ENCODE measurements at regions not wholly inside any gene's neighbourhood (a gene's known extent, or its start where the extent isn't known, plus 50 kb on each side); places are given as distances from the start of the nearest gene placed in this dataset.
"Not testable (repeated sequence)": the region's sequence is repeated elsewhere in the genome, so short reads cannot be mapped to it uniquely, and the experiment has no call there.

DNA sequence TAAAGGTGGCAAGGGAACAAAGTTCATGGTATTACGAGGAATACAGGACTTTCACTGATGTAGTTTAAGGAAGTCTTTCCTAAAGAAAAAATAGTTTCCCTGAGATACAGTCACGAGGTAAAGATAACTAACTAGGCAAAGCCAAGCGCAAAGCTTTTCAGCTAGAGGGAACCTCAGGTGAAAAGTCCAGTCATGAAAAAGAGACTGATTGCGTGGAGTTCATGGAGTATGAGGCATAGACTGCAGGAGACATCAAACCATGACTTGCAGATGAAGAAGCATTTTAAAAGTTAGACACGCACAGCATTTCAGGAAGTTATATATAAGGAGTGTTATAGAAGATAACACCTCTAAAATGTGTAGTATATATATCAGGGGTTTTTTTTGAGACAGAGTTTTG, 205.6 kb upstream of the ZNF184 start:
- DNase-seq = no peak

- DNase-seq = no peak
These were observed 202.0 kb upstream of the ZNF184 start for GRCh38 chr6:27674882-27675281.

DNA sequence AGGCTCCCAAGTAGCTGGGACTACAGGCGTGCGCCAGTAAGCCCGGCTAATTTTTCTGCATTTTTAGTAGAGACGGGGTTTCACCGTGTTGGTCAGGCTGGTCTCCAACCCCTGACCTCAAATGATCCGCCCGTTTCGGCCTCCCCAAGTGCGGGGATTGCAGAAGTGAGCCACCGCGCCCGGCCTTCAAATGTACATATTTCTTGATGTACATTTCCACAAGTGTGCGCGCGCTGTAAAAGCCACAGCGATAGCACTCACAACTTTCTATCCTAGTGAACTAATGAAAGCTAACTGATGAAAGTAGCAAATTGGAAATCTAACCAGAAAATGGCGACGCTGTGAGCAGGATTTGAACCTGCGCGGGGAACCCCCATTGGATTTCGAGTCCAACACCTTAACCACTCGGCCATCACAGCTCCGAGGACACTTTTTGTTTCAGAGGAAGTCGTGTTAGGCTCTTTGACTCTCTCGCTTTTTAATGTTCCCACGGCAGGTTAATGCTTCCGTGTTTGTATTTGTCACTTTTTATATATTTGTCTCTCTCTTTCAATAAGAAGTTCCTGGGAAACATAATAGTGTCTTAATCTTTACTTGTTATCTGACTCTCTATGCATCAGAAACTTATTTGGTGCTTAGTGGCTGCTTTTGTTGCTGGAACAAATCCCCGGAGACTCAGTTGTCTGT, 199.4 kb upstream of the ZNF184 start:
- no peak for DNase-seq

DNA sequence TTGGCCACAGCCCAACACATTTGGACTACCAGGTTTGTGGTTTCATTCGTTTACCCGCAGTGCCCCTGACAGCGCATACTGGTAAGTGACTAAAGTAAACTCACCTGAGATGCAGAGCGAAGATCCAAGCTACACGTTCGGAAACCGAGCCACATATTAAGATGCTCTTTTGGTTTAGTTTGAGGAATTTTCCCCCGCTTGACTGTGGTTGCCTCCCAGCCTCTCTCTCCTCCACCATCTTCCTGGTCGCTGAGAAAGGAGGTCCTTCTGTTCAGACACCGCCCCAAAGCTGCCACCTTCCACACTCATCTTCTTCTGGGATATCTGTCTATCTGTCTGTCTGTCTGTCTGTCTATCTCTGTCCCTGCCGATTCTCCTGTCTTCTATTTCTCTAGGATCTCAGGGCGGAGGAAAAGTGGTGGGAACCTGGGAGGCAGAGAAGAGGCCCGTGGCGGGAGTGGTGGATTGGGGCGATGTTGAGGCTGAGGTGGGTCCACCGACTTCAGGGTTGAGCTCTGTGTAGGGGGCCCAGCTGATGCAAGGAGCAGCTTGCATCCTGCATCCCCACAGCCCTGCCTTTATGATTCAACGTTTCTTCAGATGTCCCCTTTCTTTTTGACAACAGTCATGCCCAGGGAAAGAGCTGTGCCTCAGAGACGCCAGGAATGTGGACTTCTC, 196.9 kb upstream of the ZNF184 start:
- no peak for DNase-seq

DNA sequence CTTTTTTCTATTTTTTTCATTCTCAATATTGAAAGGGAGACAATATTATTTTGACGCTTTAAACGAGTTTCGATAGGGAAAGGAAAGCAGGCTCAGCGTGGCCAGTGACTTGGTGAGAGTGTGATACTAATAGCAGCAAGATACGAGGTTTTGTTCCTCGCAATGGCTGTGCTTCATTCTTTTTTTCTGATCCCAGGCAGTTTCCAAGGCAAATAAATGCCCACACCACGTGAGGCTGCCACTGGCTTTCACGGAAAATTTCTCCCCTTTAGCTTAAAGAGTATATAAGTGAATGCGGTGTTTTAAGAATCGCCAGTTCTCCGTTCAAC, 196.4 kb upstream of the ZNF184 start:
- no peak for DNase-seq

DNA sequence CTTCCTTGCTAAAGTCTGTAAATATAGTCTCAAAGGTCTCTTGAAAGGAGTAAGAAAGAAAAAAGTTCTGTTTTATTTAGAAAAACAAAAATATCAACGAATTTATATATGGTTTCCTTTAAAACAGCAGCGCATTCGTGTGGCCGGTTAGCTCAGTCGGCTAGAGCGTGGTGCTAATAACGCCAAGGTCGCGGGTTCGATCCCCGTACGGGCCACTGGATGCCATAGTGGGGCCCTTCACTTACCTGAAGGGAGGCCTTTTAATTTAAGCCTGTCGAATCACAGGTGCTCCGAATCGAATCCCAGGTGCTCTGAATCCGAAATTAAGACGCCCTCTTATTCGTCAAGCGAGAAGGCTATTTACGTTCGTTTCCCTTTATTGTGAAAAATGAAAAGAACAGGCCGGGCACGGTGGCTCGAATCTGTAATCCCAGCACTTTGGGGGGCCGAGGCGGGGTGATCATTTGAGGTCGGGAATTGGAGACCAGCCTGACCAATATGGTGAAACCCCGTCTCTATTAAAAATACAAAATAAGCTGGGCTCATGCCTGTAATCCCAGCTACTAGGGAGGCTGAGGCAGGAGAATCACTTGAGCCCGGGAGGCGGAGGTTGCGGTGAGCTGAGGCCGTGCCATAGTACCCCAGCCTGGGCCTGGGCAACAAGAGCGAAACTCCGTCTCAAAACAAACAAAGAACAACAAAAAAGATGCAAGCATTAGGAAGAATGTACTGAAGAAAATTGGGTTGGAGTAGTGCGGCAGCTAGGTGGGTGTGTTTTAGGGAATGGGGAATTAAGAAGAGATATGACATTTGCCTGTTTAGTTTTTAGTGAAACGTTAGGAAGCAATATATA, 195.8 kb upstream of the ZNF184 start:
- DNase-seq = no peak

DNA sequence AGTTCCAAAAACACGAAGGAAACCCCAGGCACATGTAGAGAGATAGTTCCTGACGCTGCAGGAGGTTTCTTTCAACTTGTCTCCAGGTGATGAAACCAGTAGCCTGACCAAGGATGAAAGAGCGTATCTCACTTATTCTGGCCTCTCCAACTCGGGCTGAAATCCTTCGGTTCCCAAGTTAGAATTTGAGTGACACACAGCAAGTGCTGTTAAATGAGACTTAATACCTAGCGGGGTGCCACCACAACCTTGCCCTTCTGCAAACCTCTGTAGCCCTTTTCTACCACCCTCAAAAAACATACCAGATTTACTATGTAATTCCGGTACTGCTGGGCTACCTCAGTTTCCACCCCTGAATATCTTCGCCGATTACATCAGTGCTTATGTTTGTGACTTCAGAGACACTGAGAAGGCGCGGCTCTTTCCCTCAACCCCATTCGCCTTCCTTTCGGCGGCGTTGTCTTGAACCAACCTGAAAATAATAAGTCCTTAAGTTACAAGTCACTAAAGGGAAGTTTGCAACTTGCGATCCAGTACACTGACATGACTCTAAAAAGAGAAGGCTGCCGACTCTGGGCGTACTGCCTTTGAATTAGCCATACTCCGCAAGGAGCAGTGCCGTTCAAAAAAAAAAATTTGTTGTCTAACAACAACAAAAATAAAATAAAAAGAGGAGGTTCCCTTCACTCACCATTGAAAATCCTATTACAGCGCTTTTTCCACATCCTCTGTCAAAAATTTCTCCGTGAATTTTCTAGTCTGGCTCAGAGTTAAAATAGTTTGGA, 194.9 kb upstream of the ZNF184 start:
- DNase-seq = no peak

- no peak for DNase-seq
These were observed 194.2 kb upstream of the ZNF184 start for GRCh38 chr6:27667016-27667656.

GRCh38 chr6:27662769-27663168, 189.9 kb upstream of the ZNF184 start:
- DNase-seq = no peak

DNA sequence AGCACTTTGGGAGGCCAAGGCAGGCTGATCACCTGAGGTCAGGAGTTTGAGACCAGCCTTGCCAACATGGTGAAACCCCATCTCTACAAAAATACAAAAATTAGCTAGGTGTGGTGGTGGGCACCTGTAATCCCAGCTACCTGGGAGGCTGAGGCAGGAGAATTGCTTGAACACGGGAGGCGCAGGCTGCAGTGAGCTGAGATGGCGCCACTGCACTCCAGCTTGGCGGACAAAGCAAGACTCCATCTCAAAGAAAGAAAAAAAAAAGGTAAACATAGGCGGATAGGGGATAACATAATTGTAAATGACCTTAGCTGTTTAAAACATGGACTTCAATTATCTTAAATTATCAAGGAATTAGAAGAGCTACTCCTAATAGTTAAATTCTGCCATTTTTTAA, 189.3 kb upstream of the ZNF184 start:
- DNase-seq = not testable (repeated sequence)

DNA sequence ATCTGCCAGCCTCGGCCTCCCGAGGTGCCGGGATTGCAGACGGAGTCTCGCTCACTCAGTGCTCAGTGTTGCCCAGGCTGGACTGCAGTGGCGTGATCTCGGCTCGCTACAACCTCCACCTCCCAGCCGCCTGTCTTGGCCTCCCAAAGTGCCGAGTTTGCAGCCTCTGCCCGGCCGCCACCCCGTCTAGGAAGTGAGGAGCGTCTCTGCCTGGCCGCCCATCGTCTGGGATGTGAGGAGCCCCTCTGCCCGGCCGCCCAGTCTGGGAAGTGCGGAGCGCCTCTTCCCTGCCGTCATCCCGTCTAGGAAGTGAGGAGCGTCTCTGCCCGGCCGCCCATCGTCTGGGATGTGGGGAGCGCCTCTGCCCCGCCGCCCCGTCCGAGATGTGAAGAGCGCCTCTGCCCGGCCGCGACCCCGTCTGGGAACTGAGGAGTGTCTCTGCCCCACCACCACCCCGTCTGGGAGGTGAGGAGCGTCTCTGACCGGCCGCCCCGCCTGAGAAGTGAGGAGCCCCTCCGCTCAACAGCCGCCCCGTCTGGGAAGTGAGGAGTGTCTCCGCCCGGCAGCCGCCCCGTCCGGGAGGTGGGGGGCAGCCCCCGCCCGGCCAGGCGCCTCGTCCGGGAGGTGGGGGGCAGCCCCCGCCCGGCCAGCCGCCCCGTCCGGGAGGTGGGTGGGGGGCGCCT, 180.4 kb upstream of the ZNF184 start:
- DNase-seq = not testable (repeated sequence)

- DNase-seq = no peak
These were observed 178.4 kb upstream of the ZNF184 start for GRCh38 chr6:27651371-27651732.

- no peak for DNase-seq
These were observed 177.9 kb upstream of the ZNF184 start for GRCh38 chr6:27650620-27651370.

GRCh38 chr6:27644528-27644927, 171.6 kb upstream of the ZNF184 start:
- DNase-seq = no peak

- no peak for DNase-seq
These were observed 170.0 kb upstream of the ZNF184 start for GRCh38 chr6:27642744-27643456.

GRCh38 chr6:27635886-27636285, 163.0 kb upstream of the ZNF184 start:
- DNase-seq = not testable (repeated sequence)

- DNase-seq = not testable (repeated sequence)
These were observed 160.3 kb upstream of the ZNF184 start for GRCh38 chr6:27633221-27633688.

- DNase-seq = no peak
These were observed 158.7 kb upstream of the ZNF184 start for GRCh38 chr6:27631609-27631916.

All from right lung (tissue), 2 donors.